ENCODE measurements at regions not wholly inside any gene's neighbourhood (a gene's known extent, or its start where the extent isn't known, plus 50 kb on each side); places are given as distances from the start of the nearest gene placed in this dataset.
A peak's percentile ranks its signal among the peaks of the same experiment; 100 is the strongest.

DNA sequence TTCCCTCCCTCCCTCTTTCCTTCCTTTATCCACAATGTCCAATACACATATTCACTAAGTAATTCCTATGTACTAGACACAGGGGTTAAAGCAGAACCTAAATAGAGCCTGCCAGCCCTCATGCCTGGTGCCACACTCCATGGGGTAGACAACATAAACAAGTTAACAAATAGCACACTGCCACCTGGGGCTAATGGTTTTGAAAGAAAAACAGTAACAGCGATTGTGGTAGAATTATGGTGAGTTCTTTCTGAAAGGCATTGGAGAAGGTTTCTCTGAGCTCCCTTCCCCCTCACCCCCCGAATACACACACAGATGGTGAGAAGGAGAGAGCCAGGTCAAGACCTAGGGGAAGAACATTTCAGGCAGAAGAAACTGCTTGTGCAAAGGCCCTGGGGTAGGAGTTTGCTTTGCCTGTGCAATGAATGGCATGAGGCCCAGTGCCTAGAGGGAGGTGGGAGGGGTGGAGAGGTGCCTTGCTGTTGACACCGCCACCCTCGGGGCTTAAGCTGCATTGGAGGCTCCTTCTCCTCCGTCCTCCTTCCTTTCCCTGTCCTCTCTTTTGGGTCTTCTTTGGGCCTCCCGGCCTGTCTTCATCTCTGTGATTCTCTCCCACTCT is 502.4 kb upstream of the SULF2 start:
- no peak for DNase-seq (ENCODE audit: low read depth in 2 of 3, low spot score in 2 of 3)

DNA sequence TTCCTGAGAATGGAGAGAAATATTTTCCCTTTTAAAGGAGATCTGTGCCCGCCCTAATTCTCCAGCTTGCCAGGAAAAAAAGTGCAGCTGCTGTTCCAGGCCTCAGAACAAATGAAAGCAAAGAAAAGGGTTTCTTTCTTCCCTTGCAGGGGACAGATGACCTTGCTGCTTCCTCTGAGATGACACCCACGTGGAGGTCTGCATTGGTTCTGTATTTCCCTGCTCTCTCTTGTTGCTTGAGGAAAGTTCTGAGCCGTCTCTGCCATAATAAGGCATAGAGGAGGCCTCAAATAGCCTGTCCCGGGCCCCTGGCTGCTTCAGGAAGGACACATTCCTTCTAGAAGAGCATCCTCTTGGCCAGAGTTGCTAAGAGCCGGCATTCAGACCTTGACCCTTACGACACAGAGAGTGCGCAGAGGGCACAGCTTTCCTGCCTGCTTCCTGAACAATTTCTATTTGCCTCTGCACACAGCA is 501.8 kb upstream of the SULF2 start:
- DNase-seq (ENCODE audit: low read depth in 2 of 3, low spot score in 2 of 3), result no peak

DNA sequence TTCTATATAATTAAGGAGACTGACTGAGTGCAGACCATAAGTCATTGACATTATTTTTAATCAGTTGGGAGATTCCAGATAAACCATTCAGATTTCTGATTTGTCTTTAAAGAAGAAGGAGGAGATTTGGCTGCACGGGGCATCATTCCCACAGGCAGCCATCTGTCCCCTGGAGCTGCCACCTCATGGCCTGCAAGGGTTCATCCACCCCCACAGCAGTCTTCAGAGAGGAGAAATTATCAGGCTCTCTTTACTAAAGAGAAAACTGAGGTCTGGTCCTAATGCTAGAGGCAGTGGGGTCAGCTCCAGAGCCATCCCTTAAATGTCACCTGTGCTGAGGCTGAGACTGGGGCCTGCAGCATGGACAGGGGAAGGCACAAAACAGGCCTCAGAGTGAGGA is 501.3 kb upstream of the SULF2 start:
- no peak for DNase-seq (ENCODE audit: low read depth in 2 of 3, low spot score in 2 of 3)

DNA sequence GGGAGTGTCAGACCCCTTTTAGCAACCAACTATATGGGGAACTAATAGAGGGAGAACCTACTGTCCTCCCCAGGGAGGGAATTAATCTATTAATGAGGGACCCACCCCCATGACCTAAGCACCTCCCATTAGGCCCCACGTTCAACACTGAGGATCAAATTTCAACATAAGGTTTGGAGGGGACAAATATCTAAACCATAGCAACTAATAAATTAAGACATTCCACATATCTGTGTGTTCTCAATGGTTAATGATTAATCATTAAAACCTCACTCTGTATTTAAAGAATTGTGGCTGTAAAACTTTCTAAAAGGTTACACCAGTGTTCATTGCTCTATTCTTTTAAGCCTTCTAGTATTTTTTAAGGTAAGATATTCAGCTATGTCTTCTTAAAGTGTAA is 500.4 kb upstream of the SULF2 start:
- no peak for DNase-seq (ENCODE audit: low read depth in 2 of 3, low spot score in 2 of 3)

DNA sequence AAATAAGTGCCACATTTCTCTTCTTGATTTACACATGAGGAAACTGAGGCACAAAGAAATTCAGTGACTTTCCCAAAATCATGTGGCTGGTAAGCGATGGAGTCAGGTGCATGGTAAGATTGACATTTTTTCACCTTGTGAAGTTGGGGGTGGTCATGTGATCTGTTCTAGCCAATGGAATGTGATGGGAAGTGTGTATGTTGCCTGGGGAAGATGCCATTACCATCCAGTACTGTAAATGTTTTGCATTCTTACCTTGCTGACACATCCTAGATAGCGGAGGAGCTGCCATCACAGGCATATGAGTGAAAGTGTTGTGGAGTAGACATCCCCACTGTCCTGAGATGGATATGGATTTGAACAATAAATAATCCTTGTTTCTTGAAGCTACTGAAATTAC is 499.6 kb upstream of the SULF2 start:
- no peak for DNase-seq (ENCODE audit: low read depth in 2 of 3, low spot score in 2 of 3)

DNA sequence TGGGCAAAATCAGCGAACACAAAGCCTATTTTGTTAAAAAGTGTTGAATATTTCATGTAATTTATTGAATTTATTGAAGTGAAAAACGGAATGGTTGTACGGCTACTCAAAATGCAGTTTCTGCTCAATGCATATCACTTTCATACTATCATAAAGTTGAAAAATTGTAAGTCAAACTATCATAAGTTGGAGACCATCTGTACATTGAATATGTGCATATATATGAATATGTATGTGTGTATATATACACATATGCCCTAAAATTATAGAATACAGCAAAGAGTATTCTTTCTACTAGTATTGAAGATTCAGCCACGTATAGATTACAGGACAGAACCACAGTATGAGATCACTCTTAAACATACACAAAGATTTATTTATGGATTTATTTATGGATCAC is 499.0 kb upstream of the SULF2 start:
- DNase-seq (ENCODE audit: low read depth in 2 of 3, low spot score in 2 of 3), result no peak

DNA sequence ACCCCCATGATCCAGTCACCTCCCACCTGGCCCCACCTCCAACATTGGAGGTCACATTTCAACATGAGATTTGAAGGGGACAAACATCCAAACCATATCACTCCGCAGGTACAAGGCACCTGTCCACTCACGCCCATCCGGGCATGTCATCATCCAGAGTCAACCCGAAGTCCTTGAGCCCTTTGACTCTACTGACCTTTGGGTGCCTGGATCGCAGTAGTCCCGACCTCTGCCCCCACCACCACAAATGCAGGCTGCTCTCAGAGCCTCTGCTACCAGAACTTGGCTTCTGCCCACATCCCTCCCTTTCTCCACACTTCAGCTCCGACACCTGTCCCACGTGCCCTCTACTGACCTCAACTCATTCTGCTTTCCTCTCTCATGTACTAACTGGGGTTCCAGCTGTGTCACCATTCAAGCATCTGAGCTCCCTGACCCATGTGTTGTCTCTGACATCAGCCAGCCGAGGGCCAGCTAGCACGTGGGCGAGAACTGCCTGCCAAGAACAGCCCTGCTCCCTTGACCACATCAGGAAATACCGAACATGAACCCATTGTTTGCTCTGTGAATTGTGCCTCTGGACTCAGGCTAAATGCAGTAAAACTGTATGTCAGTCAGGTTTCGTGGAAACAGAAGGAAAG is 498.3 kb upstream of the SULF2 start:
- DNase-seq (ENCODE audit: low read depth in 2 of 3, low spot score in 2 of 3), result no peak

DNA sequence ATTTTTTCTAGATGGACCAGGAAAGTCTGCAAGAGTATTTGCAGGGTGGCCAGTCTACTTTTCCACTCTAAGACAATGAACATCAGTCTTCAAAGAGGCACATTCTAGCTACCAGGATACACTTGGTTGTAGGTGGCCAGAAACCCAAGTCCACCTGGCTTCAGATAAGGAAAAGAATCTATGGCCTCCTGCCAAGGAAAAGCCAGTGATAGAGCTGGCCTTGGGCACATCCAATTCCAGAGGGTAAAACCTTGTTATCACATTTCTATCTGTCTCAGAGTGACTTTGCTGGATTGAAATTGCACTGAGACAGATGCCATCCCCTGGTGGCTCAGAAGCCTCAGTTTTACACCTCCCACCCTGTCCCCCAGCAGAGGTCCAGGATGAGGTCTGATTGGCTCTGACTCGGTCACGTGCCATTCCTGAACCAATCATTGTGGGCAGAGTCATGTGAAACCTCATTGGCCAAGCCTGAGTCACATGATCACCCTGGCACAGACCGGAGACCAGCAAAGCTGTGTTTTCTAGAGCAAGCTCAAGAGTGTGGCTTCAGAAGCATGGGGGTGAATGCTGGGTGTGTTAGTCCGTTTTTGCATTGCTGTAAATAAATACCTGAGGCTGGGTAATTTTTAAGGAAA is 497.4 kb upstream of the SULF2 start:
- DNase-seq (ENCODE audit: low read depth in 2 of 3, low spot score in 2 of 3), result no peak

DNA sequence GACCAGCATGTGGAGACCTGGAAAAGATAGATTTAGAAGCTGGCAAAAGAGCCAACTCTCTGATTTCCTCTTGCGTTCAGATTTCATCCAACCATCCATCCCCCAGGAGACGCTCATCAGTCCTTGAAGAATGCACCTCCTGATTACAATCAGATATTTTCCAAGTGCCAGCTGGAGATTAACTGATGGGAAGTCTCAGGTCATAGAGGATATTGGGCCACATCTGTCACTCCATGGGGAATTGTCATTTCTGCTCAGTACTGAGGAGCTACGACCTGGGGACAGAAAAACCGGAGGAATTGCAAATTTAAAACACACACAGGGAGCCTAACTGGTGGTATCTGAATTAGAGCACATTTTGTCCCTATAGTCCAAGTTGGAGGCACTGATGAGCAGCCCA is 496.2 kb upstream of the SULF2 start:
- DNase-seq (ENCODE audit: low read depth in 2 of 3, low spot score in 2 of 3), result no peak

DNA sequence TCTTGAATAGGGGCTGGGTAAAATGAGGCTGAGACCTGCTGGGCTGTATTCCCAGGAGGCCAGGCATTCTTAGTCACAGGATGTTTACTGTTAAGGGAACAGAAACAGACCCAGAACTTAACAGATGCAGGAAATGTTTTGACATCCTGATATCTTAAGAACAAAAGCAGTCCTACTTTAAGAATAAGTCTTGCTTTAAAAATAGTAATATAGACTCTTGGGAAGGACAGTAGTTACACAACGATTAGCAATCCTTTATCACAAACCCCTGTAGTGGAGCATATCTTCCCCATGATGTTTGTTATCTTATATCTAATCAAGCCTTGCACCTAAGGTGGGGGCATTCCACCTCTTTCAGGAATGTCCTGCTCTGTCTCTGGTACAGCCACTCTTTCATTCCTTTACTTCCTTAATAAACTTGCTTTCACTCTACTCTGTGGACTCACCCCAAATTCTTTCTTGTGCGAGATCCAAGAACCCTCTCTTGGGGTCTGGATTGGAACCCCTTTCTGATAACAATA is 493.7 kb upstream of the SULF2 start:
- DNase-seq (ENCODE audit: low read depth in 2 of 3, low spot score in 2 of 3), result peak in 1 of 3 donors; percentile 1

DNA sequence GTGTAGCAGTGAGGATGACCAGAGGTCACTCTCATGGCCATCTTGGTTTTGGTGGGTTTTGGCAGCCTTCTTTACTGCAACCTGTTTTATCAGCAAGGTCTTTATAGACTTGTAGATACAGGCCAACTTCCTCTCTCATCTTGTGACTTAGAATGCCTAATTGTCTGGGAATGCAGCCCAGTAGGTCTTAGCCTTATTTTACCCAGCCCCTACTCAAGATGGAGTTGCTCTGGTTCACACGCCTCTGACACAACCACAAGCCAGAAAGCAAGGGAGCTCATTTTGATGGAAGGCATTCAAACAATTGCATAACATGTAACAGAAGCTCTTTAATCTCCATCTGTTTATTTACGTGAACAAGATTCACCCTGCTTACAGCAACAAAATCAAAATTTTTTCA is 492.0 kb upstream of the SULF2 start:
- DNase-seq (ENCODE audit: low read depth in 2 of 3, low spot score in 2 of 3), result no peak

DNA sequence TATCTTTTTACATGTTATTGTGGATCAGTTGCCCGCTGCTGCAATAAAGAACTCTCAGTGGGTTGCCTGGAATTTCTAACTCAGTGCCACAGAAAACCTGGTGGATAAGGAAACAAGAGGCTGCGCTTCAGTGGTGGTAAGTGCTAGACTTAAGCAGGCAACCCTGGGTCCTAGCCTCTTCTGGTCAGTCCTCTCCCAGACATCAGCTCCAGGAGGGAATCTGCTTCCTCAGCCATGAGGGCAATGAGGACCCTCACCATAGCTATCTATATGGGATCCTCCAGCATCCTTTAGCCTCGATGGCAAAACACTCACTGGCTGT is 490.7 kb upstream of the SULF2 start:
- no peak for DNase-seq (ENCODE audit: low read depth in 2 of 3, low spot score in 2 of 3)

DNA sequence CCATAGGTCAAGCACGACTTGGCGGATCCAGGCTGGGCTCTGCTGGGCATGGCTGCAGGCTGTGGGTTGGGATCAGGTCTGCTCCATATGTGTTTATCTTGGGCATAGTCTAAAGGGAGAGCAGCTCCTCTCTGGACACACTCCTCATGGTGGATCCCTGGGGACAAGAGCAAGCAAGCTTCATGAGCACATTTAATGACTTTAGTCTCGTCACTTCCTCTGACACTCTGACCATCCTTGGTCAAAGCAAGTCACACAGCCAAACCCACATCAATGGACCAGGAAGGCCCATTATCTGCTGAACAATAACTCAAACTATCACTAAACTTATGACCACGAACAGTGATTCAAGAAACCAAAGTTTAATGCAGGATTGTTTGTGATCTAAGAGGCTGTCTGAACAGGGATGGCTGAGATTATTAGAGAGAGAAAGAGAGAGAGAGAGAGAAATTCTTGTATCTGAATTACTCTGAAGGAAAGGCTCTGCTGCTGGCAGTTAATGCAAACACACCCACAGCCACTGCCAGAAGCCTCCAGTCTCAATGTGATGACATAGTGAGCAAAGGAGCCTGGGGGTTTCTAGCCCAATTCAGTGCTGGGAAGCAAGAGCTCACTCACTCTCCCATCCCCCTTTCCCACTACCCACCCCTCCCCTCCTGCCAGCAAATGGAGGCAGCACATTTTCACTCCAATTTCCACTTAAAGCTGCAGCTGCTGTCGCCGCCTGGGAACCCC is 490.2 kb upstream of the SULF2 start:
- DNase-seq (ENCODE audit: low read depth in 2 of 3, low spot score in 2 of 3), result no peak

DNA sequence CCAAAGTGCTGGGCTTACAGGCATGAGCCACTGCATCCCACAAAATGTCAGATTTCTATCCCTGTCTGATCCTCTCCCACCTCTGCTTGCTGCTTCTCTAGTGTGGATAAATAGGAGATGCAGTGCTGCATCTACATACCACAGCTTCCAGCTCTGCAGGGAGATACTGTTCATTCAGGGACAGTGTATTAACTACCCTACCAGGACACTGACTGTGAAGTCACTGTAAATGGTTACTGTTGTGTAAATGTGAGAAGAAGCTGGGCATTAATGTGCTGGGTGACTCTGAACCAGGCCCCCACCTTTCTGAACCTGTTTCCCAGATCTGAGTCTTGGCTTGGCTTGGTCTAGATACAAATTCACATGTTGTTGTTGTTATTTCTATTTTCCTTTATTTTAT is 488.6 kb upstream of the SULF2 start:
- no peak for DNase-seq (ENCODE audit: low read depth in 2 of 3, low spot score in 2 of 3)

DNA sequence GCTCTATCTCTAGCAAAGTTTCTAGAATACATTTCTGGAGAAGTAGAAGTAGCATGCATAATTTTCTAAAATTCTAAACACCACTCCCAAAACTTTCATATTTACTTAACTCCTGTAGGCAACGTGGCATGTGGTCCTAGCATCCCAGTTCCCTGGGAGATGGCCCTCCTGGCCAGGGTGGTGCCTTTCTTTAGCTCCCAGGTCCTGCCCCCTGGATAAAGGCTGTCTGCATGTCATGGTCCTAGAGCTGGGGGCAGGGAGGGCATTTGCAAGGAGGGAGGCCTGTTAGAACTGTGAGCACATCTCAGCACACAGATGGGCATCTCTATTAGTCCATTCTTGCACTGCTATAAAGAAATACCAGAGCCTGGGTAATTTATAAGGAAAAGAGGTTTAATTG is 485.6 kb upstream of the SULF2 start:
- no peak for DNase-seq (ENCODE audit: low read depth in 2 of 3, low spot score in 2 of 3)

DNA sequence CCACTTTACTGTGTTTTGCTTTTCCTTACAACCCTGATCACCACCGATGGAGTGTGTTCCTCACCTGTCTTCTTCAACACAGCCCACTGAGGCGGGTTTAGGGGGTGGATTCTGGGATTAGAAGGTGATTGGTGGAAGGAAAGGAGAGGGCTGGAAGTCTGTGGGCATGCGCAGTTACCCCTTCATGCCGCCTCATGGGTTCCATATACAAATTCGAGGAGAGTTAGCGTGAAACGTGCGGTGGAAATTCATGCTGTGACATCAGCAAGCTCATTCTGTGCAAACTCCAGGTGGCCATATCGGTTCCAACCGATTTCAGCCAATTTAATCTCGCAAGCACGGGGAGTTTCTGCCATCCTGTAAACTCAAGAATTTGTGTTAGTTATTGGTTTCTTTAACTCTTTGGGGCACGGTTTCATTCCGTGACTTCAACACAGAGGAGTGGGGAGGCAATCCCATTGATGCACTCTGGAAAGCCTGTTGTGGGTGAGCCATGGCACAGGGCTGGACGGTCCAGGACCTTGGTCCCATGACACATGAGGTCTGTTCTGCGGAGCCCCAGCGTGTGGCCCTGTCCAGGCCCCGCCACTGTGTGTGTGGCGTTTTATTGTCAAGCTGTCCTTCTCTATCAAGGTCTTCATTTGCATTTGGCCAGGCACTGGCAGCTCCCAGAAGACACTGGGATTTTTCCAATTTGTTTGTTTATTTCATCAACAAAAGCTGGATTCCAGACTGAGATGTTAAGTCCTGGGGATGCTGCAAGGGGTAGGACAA is 482.8 kb upstream of the SULF2 start:
- no peak for DNase-seq (ENCODE audit: low read depth in 2 of 3, low spot score in 2 of 3)

DNA sequence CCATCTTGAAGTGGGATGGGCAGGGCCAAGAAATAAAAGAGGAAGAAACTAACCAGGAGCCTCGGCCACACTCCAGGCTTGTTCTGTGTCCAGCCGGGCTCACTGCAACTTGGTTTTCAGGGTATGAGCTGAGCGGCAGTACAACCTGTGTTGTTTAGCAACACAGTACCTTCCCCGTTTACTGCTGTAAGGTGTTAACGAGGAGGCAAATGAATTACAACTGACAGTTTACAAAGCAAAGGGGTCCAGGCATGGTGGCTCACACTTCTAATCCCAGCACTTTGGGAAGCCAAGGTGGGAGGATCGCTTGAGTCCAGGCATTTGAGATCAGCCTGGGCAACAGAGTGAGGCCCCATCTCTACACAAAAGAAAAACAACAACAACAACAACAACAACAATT is 481.3 kb upstream of the SULF2 start:
- no peak for DNase-seq (ENCODE audit: low read depth in 2 of 3, low spot score in 2 of 3)

DNA sequence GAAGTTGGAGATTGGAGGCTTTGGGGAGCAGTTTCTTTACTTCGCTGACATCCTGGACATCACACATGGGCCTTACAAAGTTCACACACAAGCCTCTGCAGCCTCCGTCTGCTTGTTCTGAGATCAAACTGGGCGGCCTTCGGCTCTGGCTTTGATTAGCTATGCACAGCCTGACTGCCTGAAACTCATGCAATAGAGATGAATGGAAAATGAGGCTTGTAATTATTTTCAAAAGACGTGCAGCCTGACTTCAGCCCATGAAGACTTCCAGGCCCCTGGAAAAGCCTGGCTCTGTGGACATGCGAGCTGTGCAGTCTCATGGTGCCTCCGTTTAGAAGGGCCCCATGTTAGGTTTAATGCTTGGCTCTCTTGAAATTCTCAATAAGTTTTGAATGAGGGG is 480.5 kb upstream of the SULF2 start:
- no peak for DNase-seq (ENCODE audit: low read depth in 2 of 3, low spot score in 2 of 3)

DNA sequence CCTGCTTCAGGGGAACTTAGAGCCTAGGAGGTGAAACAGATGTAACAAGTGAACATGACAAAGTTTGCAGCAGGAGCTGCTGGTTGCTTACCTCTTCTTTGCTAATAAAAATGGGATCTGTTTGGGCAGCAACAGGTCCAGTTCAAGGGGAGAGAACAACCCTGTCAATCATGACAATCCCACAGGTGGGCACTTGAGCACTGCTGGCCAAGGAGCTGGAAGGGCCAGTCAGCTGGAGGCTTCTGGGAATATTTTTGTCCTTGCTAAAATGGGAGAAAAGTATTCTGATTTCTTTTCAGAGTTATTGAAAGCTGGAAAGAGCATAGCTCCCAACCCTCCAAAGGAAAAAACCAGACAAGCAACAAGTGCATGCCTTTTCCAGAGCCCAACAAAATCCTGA is 477.7 kb upstream of the SULF2 start:
- no peak for DNase-seq (ENCODE audit: low read depth in 2 of 3, low spot score in 2 of 3)

DNA sequence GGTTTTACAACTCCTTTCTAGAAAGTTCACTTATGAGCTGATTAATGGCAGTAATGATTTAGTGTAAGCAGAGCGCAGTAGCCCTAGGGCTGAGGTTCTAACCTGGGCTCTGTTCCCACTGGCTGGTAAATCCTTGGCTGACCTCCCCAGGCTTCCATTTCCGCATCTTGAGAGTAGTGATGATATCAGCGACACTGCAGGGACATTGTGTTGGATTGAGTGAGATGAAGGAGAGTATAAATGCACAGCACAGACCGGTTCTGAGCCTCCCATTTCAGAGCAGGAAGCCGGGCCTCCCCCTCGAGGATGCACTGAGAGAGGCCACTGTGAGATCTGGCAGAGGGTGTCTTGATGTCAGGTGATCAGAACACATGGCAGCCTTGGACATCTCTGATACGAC is 477.2 kb upstream of the SULF2 start:
- no peak for DNase-seq (ENCODE audit: low read depth in 2 of 3, low spot score in 2 of 3)

DNA sequence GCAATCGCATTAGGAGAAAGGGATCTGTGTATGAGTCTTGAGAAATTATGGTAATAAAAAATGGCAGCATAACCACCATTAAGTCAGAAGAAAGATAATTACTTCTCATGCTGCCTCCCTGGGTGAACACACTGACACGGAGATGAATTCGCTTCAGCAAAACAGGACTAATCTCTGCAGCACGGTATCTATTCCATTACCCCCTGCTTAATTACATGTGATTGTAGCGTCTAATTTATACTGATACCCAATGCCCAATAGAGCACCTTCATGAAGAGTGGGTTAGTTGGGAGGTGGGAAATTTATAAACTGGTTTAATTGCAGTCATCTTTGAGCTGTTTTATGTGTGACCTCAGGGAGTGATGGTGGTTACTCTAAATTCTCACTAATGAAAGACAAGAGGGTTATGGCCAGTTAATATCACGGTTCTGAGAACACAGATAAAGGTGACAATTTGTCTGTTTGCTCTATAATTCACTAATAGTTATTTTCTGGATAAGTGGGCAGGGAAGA is 476.2 kb upstream of the SULF2 start:
- DNase-seq (ENCODE audit: low read depth in 2 of 3, low spot score in 2 of 3), result no peak

Data from hematopoietic multipotent progenitor cell (in vitro differentiated cells).